Islet precursor cell (in vitro differentiated cells): ENCODE measurements at regions not wholly inside any gene's neighbourhood (a gene's known extent, or its start where the extent isn't known, plus 50 kb on each side); places are given as distances from the start of the nearest gene placed in this dataset.
"Not testable (repeated sequence)": the region's sequence is repeated elsewhere in the genome, so short reads cannot be mapped to it uniquely, and the experiment has no call there.

ENCODE experiments used
- DNase-seq: peaks from one replicate; pipeline ENCODE4 v3.0.0-alpha.2; 2018

DNA sequence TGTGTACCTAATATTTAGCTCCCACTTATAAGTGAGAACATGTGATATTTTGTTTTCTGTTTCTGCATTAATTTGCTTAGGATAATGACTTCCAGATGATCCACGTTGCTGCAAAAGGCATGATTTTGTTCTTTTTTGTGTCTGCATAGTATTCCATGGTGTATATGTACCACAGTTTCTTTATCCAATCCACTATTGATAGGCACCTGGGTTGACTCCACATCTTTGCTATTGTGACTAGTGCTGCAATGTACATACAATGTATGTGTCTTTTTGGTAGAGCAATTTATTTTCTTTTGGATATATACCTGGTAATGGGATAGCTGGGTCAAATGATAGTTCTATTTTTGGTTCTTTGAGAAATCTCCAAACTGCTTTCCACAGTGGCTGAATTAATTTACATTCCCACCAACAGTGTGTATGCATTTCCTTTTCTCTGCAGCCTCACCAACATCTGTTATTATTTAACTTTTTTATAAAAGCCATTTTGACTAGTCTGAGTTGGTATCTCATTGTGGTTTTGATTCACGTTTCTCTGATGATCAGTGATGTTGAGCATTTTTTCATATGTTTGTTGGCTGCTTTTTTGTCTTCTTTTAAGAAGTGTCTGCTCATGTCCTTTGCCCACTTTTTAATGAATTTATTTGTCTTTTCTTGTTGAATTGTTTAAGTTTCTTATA is 102.8 kb upstream of the GAS1 start:
- DNase-seq = not testable (repeated sequence)

DNA sequence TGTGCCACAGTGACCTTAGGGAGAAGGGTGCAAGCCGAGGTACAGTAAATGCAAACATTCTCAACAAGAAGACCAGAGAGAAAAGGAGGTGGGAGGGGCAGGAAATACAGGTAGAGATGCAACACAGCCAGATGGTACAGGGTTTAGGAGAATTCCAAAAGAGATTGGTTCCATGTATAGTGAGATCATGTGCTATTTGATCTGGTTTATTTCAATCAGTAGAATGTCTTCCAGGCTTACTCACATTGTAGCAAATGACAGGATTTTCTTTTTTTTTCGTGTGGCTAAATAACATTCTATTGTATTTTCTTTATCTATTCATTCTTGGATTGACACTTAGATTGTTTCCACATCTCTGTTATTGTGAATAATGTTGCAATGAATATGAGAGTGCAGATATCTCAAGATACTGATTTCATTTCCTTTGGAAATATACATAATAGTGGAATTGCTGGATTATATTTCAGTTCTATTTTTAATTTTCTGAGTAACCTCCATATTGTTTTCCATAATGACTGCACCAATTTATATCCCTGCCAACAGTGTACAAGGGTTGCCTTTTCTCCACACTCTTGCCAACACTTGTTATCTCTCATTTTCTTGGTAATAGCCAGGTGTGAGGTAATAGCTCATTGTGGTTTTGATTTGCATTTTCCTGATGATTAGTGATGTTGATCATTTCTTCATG is 107.8 kb upstream of the GAS1 start:
- no peak for DNase-seq

DNA sequence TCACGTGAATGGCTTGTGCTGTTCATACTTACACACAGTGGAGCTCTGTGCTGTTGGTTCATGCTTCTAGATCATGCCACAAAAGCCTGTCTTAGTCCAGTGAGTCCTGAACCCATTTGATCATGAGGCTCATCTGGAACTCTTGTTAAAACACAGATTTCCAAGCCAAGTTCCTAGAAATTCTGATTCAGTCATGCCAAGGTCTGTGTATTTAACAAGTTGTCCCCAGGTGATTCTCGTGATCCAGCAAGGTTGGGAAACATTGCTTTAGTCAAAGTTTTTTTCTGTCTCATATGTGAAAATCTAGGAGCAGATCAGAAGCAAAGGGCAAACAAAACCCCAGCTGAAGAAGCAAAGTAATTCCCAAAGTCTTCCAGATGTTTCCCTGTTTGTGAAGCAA is 112.5 kb upstream of the GAS1 start:
- no peak for DNase-seq

DNA sequence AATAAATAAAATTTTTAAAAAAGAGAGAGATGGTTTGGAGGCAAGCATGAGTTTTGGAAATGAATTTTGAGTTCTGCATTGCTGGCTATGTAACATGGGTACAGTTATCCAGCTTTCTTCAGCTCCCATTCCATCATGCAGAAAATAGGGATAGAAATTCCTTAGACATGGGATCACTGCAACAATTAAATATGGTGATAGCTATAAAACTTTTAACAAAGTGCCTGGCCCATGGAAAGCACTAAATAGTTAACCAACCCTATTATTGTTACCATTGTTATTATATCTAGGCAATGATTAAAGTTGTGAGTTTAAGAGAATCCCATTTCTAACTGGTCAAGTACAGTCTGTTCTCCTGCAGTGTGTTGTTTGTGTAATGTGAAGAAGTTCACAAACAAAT is 115.4 kb upstream of the GAS1 start:
- no peak for DNase-seq

DNA sequence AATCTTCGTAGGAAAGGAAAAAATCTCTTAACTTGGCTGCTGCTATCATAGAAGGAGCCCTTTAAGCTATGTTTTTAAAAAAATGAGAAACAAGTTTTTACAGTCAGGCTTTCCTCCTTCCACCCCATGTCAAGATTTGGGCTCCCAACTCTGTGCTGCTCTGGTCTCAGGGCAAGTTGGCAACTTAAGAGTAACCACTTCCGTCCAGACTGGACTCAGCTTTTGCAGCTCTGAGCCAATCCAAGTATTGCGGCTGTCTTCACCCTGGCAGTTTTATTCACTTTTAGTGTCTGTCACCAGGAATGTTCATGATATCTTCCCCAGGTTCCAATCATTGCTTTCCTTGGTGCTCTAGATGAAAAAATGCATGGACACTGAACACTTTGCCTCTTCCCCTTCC is 115.9 kb upstream of the GAS1 start:
- DNase-seq = no peak

DNA sequence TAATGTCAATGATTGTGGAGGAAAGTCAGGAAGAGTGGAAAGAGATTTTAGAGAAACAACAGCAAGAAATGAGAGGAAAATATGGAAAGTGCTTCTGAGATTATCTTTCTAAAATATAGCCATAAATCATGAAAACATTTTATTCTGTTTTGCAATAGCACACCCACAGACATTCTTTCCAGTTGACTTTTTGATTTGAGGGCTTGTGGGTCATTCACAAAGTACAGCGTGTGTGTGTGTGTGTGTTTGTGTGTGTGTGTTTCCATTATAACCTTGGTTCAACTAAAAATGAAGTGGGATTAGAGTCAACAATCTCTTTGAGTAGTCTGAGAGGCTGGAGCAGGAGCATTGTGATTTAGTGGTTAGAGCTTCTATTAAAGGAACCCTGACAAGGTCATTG is 116.6 kb upstream of the GAS1 start:
- DNase-seq = no peak

DNA sequence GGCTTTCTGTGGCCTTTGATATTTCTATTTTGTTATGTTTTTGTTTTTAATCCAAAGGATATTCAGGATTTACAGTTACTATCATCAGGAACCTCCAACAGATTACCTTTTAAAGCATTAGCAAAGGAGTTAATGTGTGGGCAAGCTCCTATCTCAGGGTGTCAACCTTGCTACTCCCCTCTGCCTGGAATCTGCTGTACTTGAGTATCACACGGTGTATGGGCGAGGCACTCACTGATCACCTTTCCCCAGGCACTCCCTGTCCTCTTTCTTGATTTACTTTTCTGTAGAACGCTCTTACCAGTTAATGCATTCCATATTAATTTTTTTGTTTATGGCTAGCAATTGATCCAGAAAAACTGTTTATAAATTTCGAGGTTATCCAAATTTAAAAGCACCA is 117.0 kb upstream of the GAS1 start:
- no peak for DNase-seq

DNA sequence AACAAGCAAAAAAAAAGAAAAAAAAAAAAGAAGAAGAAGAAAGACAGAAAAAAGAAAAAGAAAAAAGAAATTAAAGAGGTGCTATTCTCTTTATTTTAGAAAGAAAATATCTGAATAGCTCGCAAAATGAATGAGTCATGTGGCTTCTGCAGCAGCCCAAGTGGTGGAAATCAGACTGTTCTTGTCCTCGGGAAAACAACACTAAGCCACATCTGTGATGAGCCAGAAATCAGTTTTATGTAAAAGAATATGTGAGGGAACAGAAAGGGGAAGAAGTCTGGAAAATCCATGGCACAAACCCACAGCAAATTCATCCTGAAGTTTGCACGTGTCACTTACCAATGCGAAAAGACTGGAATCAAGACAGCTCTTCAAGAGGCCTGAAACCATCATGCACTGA is 118.7 kb upstream of the GAS1 start:
- no peak for DNase-seq

DNA sequence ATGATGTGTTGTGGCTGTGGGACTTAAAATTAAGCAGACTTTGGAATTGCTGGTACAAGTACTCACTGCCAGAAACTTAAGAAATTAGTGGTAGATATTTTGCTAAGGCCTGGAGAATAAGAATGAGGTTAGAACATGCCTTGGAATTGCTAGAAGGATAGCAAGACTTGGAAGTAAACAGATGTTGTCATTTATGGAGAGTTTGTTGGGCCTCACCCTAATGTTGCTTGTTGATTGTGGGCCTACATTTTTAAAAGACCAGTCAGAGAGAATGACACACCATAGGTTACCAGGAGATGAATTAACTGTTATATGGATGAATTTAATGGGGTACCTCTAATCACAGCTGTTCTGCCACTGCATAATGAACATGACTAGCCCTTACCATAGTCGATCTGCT is 120.1 kb upstream of the GAS1 start:
- no peak for DNase-seq

DNA sequence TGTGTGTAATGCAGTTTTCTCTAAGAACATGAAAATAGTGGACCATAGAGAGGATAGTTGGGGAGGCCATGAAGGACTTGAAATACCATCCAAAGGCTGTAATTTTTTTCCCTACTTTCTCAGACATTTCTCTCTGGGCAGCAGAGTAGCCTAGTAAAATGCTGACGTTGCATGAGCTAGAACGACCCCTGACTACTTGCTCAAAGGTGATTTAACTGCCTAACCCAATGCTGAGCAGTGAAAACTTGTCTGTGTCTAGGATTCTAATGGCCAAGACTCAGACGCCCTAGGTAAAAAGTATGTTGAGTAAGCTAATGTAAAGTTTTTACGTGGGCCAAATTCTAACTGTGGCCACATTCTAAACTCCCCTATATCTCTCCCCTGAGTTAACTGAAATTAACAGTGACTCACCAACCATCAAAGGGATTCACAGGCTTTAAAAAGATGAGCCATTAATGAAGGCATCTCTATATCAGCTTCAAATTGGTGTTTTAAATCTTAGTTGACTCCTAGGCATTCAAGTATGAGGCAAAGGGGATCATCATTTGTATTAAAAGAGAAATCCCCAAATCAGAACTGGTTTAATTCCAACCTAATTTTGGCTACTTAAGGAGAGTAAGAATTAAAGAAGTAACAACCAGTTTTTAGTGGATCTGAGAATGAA is 121.0 kb upstream of the GAS1 start:
- peak; percentile 67 for DNase-seq

DNA sequence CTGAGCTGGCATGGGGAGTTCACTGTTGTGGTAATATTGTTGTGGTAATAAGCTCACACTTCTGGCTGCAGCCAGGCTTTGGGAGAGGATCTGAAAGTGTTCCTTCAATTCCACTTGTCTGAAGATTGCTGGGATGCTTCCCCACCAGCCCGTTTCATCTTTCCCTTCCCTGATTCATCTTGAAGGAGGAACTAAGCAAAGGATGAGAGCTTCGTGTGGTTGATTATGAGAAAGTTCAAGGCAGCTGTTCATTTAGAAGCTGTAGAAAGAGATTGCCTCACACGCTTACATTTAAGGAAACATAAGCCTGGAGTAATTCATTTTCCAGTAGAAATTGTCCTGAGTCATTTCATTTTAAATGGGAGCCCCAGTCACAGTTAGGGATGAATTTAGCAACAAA is 122.4 kb upstream of the GAS1 start:
- DNase-seq = no peak

DNA sequence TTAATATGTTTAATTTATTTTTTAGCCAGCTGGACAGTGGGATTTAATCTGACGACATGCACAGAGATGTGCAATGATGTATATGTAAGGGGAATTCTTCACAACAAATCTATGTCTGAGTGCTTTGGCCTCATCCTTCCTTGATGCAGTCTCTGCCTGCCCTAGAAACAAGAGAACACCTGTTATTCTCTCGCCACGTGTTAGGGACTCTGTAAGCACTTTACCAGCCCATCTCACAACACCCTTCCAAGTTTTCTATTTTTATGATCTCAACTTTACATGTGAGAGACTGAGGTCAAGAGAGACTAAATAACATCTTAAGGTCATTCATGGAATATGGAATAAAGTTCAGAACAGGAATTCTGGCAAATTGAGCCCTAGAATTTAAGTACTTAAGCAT is 123.0 kb upstream of the GAS1 start:
- DNase-seq = no peak

DNA sequence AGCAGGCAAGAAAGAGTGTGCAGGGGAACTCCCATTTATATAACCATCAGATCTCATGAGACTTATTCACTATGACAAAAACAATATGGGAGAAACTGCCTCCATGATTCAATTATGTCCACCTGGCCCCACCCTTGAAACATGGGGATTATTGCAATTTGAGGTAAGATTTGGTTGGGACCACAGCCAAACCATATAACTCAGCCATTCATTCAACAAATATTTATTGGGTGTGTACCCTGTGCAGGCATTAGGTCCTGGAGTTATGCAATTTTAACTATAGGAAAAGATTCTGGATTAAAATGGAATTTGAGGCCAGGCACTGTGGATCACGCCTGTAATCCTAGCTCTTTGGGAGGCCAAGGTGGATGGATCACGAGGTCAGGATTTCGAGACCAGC is 124.2 kb upstream of the GAS1 start:
- no peak for DNase-seq

DNA sequence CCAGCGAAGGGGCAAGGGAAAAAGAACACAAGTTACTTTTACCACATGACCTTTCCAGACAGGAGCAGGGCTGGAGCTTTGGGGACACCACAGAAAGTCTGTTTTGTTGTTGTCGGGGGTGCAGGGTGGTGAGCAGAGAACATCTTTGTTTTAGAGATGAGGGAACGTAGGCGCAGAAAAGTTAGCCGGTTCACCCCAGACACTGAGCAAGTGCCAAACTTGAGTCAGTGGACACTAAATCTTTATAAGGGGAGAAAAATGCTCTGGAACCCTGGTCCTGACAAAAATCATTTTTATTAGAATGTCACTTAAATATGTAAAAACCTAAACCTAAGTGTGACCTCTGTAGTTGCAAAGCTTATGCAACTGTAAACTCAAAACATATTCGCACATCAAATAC is 126.4 kb upstream of the GAS1 start:
- no peak for DNase-seq

DNA sequence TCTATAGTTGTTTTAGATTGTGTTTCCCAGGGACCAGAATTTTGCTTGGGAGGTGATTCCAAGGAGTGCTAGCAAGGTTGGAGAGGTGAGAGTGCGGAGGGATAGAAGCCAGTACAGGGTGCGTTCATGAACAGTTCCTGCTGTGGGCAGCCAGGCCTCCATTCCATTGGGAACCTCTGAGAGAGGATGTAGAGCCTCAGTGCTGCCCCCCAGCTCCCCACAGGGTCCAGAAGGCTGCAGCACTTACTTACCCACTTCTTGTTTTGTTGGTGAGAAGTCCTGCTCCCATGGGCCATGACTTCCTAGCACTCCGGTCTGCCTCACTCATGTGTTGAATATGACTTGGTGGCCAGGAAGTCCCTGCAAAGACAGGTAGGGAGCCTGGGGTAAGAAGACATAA is 128.2 kb upstream of the GAS1 start:
- DNase-seq = no peak

DNA sequence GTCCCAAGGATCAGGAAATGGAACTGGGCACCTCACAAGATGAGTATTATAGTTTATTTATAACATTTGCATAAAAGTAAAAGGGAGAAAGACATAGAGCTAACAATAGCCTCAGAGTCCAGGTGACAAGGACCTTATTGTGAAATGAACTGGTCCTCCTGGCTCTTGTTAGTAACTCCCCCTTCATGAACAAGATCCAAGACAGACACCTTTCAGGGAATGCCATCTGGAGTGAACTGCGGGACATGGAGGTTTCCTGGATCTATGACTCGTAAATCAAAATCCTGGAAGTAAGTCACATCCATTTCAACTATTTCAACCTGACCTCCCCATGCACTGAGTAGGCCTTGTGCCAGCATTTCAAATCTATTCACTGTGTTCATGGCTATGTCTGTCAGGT is 129.5 kb upstream of the GAS1 start:
- DNase-seq = no peak

DNA sequence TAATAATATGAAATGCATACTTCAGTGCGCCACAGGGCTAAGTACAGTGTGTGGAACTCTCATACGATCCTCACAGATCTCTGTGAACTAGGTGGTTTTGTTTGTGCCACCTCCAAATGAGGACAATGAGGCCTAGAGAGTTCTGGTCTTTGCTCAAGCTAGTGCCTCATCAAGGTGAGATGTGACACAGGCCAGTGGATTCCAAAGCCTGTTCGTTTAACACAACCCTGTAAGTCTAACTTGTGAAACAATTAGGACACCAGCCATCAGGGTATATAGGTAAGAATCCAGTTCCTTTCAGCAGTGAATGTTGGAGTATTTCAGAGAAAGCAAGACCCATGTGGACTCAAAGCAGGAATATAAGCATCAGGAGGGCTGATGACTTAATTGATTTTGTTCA is 130.7 kb upstream of the GAS1 start:
- no peak for DNase-seq

DNA sequence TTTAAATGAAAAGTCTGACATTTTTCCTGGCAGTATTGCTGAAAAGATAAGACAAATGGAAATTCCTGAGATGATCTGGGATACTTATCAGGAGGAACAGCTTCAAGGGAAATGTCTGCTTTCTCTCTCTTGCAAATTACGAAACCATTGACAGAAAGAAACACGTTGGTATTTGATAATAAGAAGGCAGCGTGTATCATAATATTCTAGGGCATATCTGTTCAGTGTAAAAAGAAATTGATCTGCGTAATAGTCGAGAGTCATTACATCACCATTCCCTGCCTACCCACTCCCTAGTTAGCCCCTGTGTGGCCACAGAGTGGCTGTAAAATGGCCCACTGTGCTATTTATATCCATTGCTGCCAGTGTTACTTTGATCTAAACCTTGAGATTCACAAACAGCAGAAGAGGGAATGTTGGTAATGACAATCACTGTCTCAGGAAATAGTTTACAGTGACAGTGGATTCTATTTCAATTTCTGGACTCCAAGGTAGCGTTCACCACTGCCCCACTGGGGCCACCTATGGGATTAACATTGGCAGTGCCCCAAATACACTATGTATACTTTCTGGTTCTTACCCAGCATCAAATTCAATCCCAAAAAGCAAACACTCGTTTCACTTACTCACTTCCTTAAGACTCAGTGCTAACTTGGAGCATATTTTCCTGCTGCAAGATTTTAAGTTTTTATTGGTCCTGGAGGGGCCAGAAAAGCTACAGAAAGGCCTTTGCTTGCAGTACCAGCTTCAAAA is 133.4 kb upstream of the GAS1 start:
- no peak for DNase-seq

DNA sequence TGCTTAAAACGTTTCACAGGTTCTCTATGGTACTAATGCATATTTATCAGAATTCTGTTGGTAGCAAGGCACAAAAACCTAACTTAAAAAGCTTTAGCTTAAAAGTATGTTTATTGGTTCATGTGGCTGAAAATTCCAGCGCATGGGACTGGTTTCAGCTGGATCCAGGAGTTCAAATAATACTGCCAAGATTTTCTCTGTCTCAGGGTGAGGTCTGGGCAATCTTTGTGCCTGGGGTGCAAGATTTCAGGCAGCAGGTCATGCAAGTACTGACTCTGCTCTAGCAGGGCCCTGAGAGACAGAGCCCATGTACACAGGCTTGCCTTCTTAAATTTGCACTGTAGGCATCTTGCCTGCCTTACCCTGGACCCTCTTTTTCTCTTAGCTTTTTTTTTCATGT is 134.2 kb upstream of the GAS1 start:
- no peak for DNase-seq

DNA sequence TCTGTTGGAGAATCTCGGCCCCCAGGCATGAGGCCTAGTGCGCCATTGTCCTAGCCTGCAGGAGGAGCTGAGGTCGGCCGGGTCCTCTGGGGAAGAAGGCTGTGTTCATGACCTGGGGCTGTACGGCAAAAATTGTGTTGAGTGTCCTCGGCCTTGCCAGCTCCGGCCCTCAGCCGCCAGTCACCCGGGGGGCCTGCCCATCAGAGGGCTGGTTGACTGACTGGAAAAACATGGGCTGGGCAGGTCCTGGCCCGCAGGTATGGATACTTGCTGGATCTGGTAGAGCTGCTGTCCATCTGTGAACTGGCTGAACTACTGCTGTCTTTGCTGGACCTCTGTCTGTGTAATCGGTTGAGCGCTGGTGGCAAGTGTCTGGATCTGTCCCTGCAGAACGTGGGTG is 136.7 kb upstream of the GAS1 start:
- no peak for DNase-seq

DNA sequence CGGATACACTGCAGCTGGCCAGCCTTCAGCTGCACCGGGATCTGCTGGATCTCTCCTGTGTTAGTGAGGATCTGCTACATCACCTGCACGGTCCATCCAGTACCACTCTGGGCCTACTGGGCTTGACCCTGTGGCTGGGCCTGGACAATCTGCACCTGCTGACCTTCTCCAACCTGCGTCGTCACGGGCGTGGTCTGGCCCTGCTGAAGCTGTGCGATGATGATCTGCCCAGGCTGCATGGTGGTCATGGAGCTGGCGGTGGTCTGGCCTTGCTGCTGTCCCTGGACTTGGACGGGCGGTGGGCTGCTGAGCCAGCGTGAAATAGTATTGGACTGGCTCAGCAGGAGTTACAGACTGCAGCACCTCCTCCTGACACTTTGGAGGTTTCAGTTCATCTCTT is 137.1 kb upstream of the GAS1 start:
- DNase-seq = no peak

DNA sequence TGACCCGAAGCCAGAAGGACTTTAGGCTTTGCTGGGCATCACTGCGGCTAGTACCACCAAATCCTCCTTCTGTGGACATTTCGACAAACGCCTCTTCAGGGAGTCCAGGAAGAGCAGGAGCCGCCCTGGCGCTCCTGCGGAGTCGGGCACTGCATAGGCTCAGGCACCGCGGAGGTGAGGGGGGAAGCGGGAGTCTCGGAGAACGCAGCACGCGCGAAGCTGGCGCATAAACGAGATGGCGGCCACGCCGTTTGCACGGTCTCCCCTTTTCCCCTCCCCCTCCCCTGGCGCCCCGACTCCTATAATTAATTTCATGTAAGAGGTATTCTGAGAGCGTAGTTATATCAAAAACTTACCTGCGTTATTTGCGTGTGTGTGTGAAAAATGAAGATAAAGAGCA is 137.8 kb upstream of the GAS1 start:
- DNase-seq = no peak

DNA sequence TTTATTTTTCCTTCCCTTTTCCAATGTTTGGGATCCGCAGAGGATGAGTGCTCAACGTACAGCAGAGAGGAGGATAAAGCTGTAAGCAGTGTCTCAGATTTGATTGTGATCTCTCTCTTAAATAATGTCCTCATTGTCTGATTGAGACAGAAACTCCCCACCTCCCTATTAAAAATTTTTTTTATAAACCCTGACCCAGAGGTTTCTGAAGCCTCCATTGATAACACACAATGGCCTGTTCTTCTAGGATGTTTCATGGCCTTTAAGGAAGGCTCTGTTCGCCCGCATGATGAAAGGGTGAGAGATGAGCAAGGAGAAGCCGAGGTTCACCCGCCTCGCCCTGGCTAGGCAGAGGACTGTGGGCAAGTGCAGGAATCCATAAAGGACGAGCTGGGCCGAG is 138.2 kb upstream of the GAS1 start:
- DNase-seq = no peak
